DMS114 treated with DMSO at 0.1 percent for 48 hours (cell line): ENCODE measurements at regions not wholly inside any gene's neighbourhood (a gene's known extent, or its start where the extent isn't known, plus 50 kb on each side); places are given as distances from the start of the nearest gene placed in this dataset.

Experiments used
- DNase-seq: peaks from one replicate; lab custom pipeline; 2025; ENCODE audit not compliant: unreplicated experiment; lab: John Stamatoyannopoulos, UW

DNA sequence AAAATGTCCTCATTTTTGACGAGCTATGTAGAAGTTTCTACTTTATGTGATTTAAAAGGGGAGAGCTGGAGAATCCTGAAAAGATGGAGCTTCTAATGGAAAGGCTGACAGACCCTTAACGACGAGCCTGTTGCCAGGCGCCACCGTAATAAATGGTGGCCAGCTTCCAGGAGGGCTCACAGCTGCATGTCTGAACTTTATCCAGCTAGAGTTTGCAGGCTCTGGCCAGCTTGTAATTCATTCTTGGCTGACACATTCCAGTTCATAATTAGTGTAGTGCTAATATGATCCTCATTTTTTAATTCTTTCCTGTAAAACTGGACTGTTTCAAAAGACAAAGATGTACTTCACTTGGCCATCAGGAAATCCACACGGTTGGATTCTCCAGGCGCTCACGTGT lies 246.7 kb downstream of the GAS1 start:
- no peak for DNase-seq

DNA sequence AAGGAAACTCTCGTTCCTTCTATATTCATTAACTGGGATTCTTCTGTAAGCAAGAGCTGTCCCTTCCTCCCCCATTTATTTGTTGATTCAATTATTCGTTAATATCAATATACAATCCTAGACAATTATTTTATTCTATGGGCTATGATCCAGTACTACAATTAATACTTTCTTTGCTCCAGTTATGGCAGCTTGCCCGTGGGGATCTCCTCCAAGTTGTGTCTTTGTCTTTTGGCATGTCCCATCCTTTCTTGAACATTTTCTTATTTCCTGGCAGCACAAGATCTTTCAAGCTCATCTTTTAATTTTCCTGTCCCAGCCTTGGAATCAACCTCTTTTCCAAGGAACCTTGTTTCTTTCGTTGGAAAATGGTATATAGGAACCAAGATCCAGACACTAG lies 249.3 kb downstream of the GAS1 start:
- DNase-seq: no peak

DNA sequence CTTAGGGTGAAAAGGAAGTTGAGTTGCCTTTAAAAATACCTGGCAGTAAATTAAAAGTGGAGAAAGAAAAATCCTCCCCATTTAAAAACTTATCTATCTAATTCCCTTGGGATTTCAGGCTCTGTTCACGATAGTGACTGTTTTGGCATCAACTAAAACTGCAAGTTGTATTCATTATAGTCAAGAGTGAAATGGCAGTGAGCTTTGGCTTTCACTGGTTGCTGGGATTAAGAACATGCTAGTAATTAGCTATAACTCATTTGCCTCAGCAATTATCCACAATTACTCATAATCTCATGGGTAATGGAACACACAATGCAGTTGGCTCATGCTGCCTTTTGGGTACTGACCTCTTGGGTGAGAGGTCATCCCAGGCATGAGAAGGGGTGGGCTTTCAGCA lies 250.1 kb downstream of the GAS1 start:
- DNase-seq: no peak

DNA sequence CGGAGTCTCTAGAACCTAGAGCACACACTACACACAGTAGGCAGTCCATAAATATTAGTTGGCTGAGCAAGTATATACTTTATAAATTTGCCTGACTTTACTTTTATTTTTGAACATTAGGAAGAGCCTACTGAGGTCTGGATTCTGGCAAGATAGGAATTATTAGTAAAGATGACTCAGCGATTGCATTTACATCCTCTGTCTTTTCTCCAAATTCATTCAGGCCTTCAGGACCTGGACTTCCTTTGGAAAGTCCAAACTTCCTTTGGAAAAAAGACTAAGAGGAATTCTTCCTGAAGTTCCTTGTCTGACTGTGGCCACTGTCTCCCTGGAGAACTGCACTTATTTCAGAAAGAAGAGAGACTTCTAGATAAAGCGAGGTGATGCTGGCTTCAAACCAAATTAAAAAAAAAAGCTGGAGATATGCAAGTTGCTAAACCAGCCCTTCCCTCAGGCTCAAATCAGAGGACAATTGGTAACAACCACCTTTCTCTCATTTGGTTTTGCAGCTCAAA lies 251.3 kb downstream of the GAS1 start:
- no peak for DNase-seq

DNA sequence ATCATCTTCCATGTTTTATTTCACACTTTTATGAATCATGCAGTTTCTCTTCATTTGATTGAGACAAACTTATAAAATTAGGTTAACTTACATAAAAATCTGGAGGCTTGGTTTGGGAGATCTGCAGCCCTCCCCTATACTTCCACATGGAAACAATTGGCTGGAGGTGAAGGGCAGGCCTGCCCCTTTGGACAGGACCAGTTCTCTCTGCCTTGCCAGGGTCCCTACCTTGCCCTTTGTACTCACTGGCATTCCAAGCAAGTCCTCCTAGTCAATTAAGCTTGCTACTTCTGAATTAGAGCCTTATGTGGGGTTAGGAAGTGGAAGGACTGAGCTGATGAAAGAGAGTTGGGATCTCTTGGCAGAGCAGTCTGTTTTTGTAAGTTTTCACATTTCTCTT lies 257.3 kb downstream of the GAS1 start:
- no peak for DNase-seq

DNA sequence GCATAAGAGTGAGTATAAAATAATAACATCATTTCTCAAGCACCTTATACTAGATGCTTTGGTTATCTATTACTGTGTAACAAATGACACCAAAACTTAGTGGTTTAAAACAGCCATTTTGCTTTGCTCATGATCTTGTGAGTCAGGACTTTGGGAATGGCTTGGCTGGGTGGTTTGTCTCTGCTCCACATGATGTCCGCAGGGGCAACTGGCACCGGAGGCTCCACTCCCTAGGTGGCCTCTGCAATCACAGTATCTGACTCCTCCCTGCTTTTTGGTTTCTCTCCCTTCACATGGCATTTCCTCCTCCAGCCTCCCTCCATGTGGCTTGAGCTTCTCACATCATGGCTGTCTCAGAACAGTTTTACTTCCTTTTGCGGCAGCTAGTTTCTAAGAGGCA lies 259.5 kb downstream of the GAS1 start:
- DNase-seq: no peak

DNA sequence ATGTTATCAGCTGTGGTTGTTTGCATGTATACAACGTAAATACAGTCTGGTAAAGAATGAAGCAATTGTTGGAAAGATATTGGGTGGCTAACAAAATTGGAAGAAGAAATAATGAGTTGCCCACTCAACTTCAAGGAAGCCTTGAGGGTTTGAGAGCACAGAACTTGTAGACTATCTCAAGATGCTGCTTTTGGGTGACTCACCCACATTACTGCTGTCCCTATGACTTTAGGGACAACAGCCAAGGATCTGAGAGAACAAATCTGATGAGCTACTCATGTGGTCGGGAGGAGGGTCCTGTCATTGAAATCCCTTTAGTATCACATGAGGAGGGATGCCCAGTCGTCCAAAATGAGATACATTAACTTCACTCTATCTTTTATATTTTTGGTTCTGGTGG lies 261.8 kb downstream of the GAS1 start:
- no peak for DNase-seq

DNA sequence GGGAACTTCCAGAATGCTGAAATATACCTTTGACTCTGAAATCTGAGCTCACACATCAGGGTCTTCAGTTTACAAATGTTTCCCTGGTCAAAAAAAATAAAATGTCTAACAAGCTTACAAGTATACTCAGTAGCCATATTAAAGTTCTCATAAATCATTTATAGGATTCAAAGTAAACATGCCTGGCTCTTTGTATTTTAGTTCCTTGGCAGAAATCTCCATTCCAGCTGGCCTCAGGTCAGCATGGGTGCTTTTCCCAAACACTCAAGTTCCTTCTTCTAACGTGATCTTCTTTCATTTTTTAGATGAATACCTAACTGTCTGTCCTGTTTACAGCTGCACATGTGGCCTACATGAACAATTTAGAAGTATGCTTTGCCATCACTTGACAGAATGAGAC lies 263.2 kb downstream of the GAS1 start:
- DNase-seq: no peak

DNA sequence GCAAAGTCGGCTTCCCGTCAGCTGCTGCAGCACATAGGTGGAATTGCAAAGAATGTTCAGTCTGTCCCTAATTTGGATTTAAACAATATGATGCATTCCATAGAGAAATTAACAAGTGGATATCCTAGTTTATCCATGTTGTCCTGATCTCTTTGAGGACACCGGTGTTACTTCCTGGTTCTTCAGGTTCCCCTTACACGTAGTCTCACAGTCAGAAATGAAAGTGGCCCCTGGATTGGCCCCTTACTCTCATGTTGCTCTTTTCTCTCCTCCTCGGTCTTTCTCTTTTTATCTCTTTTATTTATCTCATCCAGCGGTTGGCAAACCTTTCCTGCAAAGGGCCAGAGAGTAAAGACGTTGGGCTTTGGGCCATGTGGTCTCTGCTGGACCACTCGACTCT lies 265.1 kb downstream of the GAS1 start:
- no peak for DNase-seq

DNA sequence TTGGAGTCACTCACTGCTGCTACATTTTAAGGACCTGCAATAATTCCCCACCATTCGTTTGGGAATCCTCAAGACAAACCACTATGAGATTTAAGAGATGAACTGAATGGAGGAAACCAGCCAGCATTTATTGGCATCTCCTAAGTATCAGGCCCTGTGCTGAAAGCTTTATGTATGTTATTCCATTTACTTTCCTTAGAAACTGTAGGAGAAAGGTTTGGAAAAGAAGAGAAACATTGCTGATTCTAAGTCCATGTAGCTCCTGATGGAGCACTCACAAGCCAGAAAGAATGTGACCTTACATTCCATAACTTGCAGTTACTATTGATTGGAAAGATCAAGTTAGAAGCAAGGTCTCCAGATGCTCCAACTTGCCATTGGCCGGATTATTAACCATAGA lies 267.4 kb downstream of the GAS1 start:
- no peak for DNase-seq

DNA sequence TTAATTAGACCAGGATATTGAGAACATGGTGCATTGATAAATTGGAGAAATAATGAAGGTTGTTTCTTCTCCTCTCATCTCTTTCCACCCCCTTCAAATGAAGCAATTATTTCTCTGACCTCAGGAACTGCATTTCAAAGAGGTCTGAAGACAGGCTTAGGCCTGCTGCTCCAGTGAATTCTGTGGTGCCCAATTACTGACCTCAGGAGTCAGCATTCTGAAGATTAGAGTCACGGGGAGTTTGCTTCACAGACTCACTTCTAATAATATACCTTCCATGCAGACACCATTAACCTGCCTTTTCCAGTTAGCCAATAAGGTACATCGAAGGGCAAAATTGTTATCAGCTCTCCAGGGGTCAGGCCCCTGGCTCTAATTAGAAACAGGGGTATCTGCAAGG lies 270.9 kb downstream of the GAS1 start:
- no peak for DNase-seq

DNA sequence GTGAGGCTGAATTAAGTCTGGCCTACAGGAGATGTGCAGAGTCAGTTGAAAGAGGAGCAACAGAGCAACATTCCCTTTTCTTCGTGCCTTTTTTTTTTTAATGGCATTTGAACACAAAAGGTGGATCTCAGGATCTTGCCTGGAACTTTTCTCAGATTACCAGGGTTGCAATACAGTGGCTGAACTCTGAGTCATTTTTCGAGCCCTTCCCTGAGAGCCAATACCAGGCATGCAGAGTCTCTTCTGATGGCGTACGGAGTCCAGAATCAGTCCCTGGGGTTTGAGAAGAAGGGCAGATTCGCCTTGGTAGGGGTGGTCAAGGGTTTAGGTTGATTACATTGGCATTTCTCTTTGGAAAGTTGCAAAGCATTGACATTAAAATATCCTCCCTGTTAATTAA lies 271.5 kb downstream of the GAS1 start:
- no peak for DNase-seq

DNA sequence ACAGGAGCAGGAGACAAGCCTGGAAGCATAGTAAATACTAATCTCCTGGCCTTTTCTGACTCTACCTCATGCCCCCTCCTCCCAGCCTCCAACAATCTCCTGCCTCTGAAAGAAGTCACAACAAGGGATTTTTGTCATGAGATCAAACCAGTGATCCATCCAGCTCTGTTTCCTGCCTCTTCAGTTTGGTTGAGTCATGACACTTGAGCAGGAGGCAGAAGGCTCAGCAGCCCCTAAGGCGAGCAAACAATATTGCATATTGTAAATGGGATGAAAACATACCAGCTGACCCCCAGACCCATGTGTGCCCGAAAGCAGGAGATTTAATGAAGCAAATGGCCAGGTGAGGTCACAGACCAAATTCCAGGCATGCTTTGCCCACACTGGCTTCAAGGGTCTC lies 272.8 kb downstream of the GAS1 start:
- no peak for DNase-seq

DNA sequence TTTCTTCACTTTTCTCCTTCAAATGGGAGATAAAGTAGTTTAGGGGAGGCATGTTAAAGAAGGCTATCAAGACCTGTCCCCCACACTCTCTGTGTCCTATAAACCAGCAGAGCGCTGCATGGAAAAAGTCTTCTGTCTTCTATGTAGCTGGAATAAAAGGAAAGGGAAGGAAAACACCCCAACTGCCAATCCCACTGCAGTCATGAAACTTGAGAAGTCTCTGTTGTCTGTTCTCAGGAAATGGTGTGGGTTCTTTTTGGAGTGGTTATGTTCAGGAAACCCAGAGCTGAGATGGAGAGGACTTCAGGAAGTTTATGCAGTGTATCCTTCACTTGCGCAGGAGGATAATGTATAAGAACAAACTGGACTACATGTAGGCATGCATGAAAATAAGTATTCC lies 274.3 kb downstream of the GAS1 start:
- DNase-seq: no peak

DNA sequence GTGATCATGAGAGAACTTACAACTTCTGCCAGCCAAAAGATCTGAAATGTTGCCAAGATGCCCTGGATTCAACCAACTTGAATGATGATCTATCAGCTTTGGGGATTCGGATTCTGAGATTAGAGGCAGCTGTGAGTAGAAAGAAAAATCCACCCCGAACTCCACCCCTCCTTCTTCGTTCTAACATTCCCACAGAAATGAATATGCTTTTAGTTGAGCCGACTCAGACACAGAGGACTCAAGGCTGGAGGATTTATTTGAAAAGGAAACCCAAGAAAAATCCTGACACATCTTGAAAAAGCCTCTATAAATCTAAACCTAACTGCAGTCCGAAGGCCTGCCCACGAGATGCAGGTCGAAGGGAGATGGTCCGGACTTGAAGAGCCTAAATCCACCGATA lies 275.0 kb downstream of the GAS1 start:
- DNase-seq: no peak

DNA sequence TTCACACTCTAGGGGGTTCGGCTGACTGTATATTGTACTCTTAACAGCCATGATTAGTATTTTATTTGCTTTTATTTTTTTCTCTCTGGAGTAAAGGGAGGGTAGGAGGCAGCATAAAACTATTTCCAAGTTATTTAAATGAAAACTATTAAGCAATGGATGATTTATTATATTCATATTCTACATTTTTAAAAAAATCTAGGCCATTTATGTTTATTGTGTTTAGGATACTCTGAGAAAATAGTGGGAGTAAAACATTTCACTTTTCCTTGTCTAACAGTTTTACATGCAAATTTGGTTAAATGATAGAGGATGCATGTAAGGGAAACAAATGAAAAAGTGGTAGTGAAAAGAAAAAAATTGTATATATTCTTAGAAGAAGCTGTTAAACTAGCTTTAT lies 276.3 kb downstream of the GAS1 start:
- no peak for DNase-seq

DNA sequence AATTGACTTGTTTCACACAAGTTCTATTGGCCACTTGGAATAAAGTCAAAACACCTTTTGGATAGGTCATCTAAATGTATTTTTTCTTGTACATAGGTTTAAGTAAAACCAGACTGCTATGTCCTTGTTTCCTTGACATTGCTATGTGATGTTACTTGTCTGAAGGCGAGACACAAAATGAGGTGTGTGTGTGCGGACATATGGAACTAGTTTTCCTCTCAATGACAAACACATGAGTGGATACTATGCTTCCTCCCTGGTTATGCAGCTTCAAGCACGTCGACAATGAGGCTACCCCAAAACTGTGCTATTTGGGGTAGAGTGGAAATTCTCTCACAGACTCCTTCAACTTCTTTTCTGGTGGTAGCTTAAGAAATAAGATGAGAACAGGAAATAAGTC lies 276.8 kb downstream of the GAS1 start:
- no peak for DNase-seq

DNA sequence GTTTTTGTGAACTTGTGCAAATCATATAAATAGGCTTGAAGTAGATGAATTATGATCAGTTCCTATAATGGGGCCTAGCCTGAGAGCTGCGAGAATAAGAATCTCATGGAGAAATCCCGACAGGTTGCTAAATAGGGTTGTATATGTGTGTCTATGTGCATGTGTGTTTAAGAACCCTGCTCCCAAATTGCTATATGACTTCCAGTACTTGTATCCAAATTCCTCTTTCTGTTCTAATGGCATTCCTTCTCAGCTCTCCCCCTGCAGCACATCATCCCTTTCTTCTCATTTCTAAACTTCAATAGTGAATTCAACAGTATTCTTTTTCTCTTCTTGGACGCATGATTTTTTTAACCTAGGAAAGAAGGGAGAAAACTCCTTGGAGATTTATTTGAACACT lies 277.2 kb downstream of the GAS1 start:
- no peak for DNase-seq

DNA sequence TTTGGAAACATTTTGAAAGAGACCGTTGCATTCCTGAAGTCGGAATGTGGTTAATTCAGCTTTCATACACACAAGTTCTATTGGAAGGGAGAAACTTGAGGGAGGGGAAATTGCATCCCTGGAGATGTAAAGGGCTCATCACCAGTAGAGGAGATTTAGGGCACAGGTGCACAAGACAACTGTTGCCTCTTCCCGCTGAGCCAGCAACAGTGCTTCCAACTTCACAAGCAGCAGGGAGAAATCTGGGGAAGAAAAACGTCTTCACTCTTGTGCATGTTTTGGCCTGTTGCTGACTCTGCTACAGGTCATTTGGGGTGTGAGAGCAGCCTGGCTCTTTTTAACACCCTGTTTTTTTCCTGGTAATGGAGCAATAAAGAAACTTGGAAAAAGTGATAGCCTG lies 277.9 kb downstream of the GAS1 start:
- no peak for DNase-seq

DNA sequence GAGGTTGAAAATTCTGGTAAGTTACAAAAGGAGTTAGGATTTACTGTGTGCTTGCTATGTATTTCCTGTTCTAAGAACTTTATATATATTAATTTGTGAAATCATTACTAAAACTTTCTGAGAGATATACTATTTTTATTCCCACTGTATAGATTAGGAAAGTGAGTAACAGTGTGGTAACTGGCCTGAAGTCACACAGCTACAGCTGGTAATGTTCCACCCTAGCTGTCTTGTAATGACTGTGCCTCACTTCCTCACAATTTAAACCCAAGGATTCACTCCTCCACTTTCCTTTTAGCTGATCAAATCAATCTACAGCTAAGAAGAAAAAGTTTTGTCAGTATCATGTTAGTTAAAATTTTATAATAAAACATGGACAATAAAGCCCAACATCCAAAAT lies 278.8 kb downstream of the GAS1 start:
- no peak for DNase-seq

DNA sequence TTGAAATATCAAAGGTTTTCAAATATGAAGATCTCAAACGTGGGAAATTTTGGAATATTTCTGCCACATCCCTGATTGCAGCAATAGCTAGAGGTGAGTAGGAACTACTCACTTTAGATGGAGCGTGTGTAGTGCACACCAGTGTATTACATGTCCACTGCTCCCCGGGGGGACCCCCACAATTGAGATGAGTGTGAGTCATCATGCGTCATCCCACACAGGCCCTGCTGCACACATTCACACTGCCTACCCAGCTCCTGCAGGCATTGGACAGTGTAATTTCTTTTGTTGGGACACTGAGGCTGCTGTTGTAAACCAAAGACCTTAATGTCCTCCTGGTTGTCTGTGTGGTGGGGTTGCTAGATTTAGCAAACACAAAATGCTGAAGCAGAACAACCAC lies 280.0 kb downstream of the GAS1 start:
- no peak for DNase-seq

DNA sequence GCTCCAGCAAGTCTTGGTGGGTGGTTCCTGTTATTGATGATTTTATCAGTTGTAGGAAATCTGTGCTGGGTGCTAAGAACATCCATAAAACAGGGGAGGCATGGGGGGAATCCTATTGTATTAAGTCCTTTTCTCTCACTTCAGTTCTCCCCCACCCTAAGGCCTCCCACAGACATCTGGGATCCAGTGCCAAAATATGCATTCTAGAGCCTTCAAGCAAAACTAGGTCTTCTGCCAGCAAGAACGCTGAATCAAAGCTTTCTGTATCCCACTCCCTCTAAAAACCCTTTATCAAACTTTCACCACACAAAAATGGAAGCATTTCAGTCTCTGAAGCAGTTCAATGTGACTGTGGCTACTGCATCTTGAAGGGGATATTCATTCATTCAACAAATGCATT lies 281.9 kb downstream of the GAS1 start:
- no peak for DNase-seq

DNA sequence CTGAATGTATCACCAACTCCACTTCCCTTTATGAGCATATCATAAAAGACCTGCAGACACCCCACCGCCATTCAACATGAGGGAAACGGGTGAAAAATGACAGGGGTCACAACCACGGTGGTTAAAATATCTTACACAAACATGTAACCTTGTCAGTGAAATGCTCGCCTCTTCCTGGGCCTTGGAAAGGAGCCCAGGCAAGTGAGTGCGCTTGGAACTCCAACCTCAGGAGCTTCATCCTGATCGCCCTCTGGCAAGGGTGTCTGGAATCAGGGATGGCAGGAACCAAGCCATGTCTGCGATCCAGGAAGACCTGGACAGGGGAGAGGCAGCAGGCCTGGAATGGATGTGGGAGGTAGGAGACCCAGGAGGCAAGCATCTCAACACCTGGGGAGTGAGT lies 282.7 kb downstream of the GAS1 start:
- no peak for DNase-seq

DNA sequence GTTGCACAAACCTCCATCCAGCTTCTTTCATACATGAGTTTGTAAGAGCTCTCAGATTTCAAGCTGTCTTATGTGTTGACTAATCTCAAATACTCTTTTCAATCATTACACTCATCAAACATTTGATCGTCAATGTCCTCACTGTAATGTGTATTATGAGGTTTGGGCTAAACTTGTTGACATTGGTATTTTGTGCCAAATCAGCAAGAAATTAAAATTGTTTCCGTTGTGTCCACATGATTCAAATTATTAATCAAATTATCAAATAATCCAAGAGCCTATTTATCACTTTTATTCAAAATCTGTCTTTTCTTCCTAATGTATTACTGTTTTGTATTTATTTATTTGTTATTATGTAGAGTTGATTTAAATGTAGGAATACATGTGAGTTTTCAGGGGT lies 283.4 kb downstream of the GAS1 start:
- no peak for DNase-seq
